Smooth muscle cell (in vitro differentiated cells): ENCODE measurements at regions not wholly inside any gene's neighbourhood (a gene's known extent, or its start where the extent isn't known, plus 50 kb on each side); places are given as distances from the start of the nearest gene placed in this dataset.
"Not testable (repeated sequence)": the region's sequence is repeated elsewhere in the genome, so short reads cannot be mapped to it uniquely, and the experiment has no call there.

Source experiments
- DNase-seq: peaks from one replicate; lab custom pipeline; 2025; ENCODE audit not compliant: unreplicated experiment; lab: John Stamatoyannopoulos, UW
- H2AFZ ChIP-seq: fragments of 200-600 bp; sonication (generic); 2 replicates; pipeline ENCODE4 v1.6.0; 2016; ENCODE audit warnings: antibody characterized with exemption, low read depth, mild to moderate bottlenecking
- H3F3A ChIP-seq: fragments of 200-600 bp; sonication (generic); 2 replicates; pipeline ENCODE4 v1.6.0; 2017; ENCODE audit warnings: antibody characterized with exemption, low read depth
- H3K27ac ChIP-seq: fragments of 200-600 bp; sonication (generic); 2 replicates; pipeline ENCODE4 v1.5.1; 2016; ENCODE audit warnings: low read depth, mild to moderate bottlenecking
- H3K27me3 ChIP-seq: fragments of 200-600 bp; sonication (generic); 2 replicates; pipeline ENCODE4 v1.6.1; 2016; ENCODE audit warnings: low read depth, mild to moderate bottlenecking
- H3K36me3 ChIP-seq: fragments of 200-600 bp; sonication (generic); 2 replicates; pipeline ENCODE4 v1.5.1; 2016; ENCODE audit warnings: low read depth
- H3K4me1 ChIP-seq: fragments of 200-600 bp; sonication (generic); 2 replicates; pipeline ENCODE4 v1.5.1; 2016; ENCODE audit warnings: low read depth
- H3K4me2 ChIP-seq: fragments of 200-600 bp; sonication (generic); 2 replicates; pipeline ENCODE4 v1.6.0; 2016; ENCODE audit warnings: mild to moderate bottlenecking
- H3K4me3 ChIP-seq: fragments of 200-600 bp; sonication (generic); 2 replicates; pipeline ENCODE4 v1.5.1; 2016; ENCODE audit warnings: mild to moderate bottlenecking
- H3K79me2 ChIP-seq: fragments of 200-600 bp; sonication (generic); 2 replicates; pipeline ENCODE4 v1.6.0; 2016; ENCODE audit warnings: low read depth, mild to moderate bottlenecking
- H3K9ac ChIP-seq: fragments of 200-600 bp; sonication (generic); 2 replicates; pipeline ENCODE4 v1.6.0; 2016; ENCODE audit warnings: low read depth
- H3K9me3 ChIP-seq: fragments of 200-600 bp; sonication (generic); replicated peaks from 2 replicates; pipeline ENCODE4 v1.5.1; 2016; ENCODE audit warnings: low read depth
- H4K20me1 ChIP-seq: fragments of 200-600 bp; sonication (generic); 2 replicates; pipeline ENCODE4 v1.6.0; 2016; ENCODE audit warnings: low read depth
- WGBS: methylation state at CpG from one replicate; pipeline ENCODE4 v1.1.7; 2016; ENCODE audit warnings: low lambda C conversion rate; 5-methylcytosine and 5-hydroxymethylcytosine counted together
- TF ChIP-seq, protein P1 (sequence below): fragments of 200-600 bp; sonication (generic); IDR thresholded peaks from 2 replicates; pipeline ENCODE4 v1.5.1; 2017; ENCODE audit warnings: borderline replicate concordance, mild to moderate bottlenecking, antibody characterized with exemption; ENCODE audit not compliant: insufficient read depth, poor library complexity, severe bottlenecking

DNA sequence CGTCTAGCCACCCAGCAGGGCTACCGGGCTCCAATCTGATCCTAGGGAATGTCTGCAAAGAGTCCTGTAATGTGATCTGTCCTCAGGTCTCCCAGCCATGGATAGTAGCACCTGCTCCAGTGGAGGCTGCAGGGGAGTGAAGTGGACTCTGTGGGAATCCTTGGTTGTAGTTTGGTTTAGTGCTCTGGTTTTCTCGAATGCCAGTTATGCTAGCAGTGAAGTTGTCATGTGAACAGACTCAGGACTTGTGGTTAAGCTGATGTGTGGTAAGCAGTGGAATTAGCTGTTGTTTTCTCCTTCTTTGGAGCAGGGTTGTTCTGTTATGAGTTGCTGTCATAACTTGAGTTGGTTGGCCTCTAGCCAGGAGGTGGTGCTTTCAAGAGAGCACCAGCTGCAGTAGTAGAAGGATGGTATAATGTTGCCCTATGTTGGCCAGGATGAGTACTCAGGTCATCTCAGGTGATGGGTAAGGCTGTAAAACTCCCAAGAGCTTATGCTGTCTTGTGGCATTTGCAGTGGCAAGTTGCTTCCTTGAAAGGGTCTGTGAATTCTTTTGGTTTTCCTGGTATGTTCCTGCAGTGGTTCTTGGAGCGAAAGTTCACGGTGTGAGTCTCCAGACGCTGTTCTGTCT lies 390.2 kb downstream of the UTRN start:
- Histone ChIP-seq H3K9ac (no peak overlapping the region), H3K4me1 (no peaks in the 10 kb centered on the region), H3K9me3 (peaks cover under 1% of the 10 kb centered on the region), H3F3A (peaks cover 9% of the 10 kb centered on the region), H3K27me3 (no peaks in the 10 kb centered on the region), H4K20me1 (peaks cover 8% of the 10 kb centered on the region), H2AFZ (no peak overlapping the region), H3K4me3 (no peak overlapping the region), H3K36me3 (peaks cover 6% of the 10 kb centered on the region), H3K27ac (peak overlapping the region; percentile 7), H3K4me2 (peak overlapping the region; percentile 1), H3K79me2 (peaks cover 38% of the 10 kb centered on the region)
- 42% methylated on average over 6 of the region's 6 CpGs for WGBS
- TF ChIP-seq, protein P1, sequence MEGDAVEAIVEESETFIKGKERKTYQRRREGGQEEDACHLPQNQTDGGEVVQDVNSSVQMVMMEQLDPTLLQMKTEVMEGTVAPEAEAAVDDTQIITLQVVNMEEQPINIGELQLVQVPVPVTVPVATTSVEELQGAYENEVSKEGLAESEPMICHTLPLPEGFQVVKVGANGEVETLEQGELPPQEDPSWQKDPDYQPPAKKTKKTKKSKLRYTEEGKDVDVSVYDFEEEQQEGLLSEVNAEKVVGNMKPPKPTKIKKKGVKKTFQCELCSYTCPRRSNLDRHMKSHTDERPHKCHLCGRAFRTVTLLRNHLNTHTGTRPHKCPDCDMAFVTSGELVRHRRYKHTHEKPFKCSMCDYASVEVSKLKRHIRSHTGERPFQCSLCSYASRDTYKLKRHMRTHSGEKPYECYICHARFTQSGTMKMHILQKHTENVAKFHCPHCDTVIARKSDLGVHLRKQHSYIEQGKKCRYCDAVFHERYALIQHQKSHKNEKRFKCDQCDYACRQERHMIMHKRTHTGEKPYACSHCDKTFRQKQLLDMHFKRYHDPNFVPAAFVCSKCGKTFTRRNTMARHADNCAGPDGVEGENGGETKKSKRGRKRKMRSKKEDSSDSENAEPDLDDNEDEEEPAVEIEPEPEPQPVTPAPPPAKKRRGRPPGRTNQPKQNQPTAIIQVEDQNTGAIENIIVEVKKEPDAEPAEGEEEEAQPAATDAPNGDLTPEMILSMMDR, result no peak
- DNase-seq, result no peak

DNA sequence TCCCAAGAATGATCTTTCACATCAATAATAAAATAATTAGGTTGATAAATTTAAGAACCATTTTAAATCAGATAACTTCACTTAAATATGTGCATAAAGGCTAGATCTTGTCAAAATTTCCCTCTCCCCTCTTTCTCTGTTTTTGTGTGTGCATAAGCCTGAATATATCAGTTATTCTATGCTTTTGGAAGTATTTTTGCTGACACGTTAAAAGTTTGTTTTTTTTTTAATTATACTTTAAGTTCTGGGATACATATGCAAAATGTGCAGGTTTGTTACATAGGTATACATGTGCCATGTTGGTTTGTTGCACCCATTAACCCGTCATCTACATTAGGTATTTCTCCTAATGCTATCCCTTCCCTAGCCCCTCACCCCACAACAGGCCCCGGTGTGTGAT lies 391.2 kb downstream of the UTRN start:
- not testable (repeated sequence) for H3K4me3 ChIP-seq, H3K9me3 ChIP-seq, H3K27ac ChIP-seq, H4K20me1 ChIP-seq, H2AFZ ChIP-seq, H3K4me1 ChIP-seq, H3K9ac ChIP-seq, H3F3A ChIP-seq, H3K27me3 ChIP-seq, H3K36me3 ChIP-seq, H3K4me2 ChIP-seq, DNase-seq
- H3K79me2 ChIP-seq, result peaks cover 33% of the 10 kb centered on the region
- WGBS, result 98% methylated on average over 3 of the region's 3 CpGs

DNA sequence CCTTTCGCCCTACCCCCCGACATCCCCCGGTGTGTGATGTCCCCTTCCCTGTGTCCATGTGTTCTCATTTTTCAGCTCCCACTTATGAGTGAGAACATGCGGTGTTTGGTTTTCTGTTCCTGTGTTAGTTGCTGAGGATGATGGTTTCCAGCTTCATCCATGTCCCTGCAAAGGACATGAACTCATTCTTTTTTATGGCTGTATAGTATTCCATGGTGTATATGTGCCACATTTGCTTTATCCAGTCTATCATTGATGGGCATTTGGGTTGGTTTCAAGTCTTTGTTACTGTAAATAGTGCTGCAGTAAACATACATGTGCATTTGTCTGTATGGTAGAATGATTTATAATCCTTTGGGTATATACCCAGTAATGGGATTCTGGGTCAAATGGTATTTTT lies 392.1 kb downstream of the UTRN start:
- not testable (repeated sequence) for H3K27me3 ChIP-seq, H3F3A ChIP-seq, H3K4me2 ChIP-seq, H4K20me1 ChIP-seq, H2AFZ ChIP-seq, H3K4me3 ChIP-seq, H3K36me3 ChIP-seq, H3K9ac ChIP-seq, DNase-seq, H3K9me3 ChIP-seq, H3K4me1 ChIP-seq, H3K27ac ChIP-seq
- WGBS, result 100% methylated on average over 4 of the region's 4 CpGs
- H3K79me2 ChIP-seq, result peaks cover 25% of the 10 kb centered on the region

DNA sequence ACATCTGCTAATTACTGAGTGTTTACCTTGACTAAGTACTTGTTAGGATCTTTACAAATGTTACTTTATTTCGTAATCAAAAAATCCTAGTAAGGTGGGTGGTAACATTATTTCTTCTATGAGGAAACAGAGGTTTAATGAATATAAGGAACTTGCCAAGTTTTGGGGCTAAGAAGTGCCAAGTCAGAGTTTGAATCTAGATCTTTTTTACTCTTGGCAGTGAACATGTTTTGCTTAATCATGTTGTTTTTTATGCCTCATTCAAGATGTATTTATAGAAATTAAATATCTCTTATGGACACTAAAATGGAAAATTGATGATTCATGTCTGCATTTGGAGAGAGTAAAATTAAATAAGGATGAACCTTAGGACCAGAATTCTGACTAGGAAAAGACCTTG lies 393.7 kb downstream of the UTRN start:
- no peaks in the 10 kb centered on the region for H3K27me3 ChIP-seq
- H3K9me3 ChIP-seq, result no peaks in the 10 kb centered on the region
- no peaks in the 10 kb centered on the region for H3K4me1 ChIP-seq
- peaks cover 8% of the 10 kb centered on the region for H4K20me1 ChIP-seq
- peaks cover 9% of the 10 kb centered on the region for H3F3A ChIP-seq
- no peak overlapping the region for H3K4me2 ChIP-seq
- TF ChIP-seq, protein P1, result no peak
- no peak overlapping the region for H3K9ac ChIP-seq
- H3K36me3 ChIP-seq, result peaks cover 3% of the 10 kb centered on the region
- 91% methylated on average over 1 of the region's 1 CpG for WGBS
- no peak for DNase-seq
- peaks cover 16% of the 10 kb centered on the region for H3K79me2 ChIP-seq
- H3K27ac ChIP-seq, result no peak overlapping the region
- no peak overlapping the region for H3K4me3 ChIP-seq
- H2AFZ ChIP-seq, result no peak overlapping the region

DNA sequence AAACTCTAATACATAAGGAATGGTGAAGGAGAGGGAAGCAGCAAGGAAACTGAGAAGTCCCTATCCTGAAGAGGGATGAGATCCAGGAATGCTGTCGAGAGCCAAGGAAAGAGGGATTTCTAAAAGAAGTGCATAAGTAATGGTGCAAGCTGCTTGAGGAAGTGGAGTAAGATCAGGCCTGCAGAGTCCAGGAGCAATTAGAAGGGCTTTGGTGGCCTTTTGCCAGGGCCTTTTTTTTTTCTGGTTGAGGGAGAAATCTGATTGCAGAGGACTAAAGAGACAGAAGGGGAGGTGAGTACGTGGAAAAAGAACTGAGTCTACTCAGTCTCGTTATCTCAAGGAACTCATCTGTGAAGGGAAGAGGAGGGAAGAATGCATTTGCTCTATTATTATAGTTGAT lies 396.2 kb downstream of the UTRN start:
- Histone ChIP-seq H3K9ac (no peak overlapping the region), H3F3A (no peaks in the 10 kb centered on the region), H3K36me3 (no peaks in the 10 kb centered on the region), H3K4me3 (no peak overlapping the region), H3K79me2 (peaks cover 5% of the 10 kb centered on the region), H3K27me3 (no peaks in the 10 kb centered on the region), H3K27ac (no peak overlapping the region), H2AFZ (no peak overlapping the region), H3K4me1 (no peaks in the 10 kb centered on the region), H3K9me3 (no peaks in the 10 kb centered on the region), H3K4me2 (no peak overlapping the region), H4K20me1 (no peaks in the 10 kb centered on the region)
- 97% methylated on average over 3 of the region's 3 CpGs for WGBS
- TF ChIP-seq, protein P1, result no peak
- no peak for DNase-seq
